Tibial nerve (tissue), 4 donors: ENCODE measurements at regions not wholly inside any gene's neighbourhood (a gene's known extent, or its start where the extent isn't known, plus 50 kb on each side); places are given as distances from the start of the nearest gene placed in this dataset.

Source experiments
- DNase-seq, 2 donors: peaks; one replicate each; pipeline ENCODE4 v3.0.0-alpha.2; 2019; ENCODE audit warnings: low spot score in 2 of 2
- H3K27ac ChIP-seq, 4 donors: fragments of 200-600 bp; sonication (generic) in 3 of 4; one replicate each; pipeline ENCODE4 v1.5.1; 2017 to 2019; ENCODE audit warnings: mild to moderate bottlenecking in 1 of 4
- H3K27me3 ChIP-seq, 2 donors: fragments of 200-600 bp; sonication (generic) in 1 of 2; one replicate each; pipeline versions ENCODE4 v1.5.1 to v1.6.0; 2017 to 2019
- H3K36me3 ChIP-seq, 3 donors: fragments of 200-600 bp; sonication (generic); one replicate each; pipeline ENCODE4 v1.5.1; 2018 to 2019
- H3K4me1 ChIP-seq, 4 donors: fragments of 200-600 bp; sonication (generic) in 3 of 4; one replicate each; pipeline ENCODE4 v1.5.1; 2017 to 2019
- H3K4me3 ChIP-seq, 4 donors: fragments of 200-600 bp; sonication (generic) in 3 of 4; one replicate each; pipeline ENCODE4 v1.5.1; 2017 to 2019; ENCODE audit warnings: mild to moderate bottlenecking in 1 of 4, moderate library complexity in 1 of 4
- H3K9me3 ChIP-seq, 4 donors: fragments of 200-600 bp; sonication (generic) in 3 of 4; one replicate each; pipeline ENCODE4 v1.5.1; 2017 to 2019
- CTCF ChIP-seq, 5 experiments: fragments of 200-600 bp in 3 of 5; fragments of 450-650 bp in 2 of 5; sonication (generic) in 3 of 5; IDR thresholded peaks; one replicate each; pipeline ENCODE4 v1.5.1; 2016 to 2019; ENCODE audit warnings: antibody characterized with exemption in 5 of 5, mild to moderate bottlenecking in 3 of 5, moderate library complexity in 2 of 5
- EP300 ChIP-seq, 2 donors: sonication (generic); formaldehyde crosslinking; IDR thresholded peaks; one replicate each; pipeline ENCODE4 v1.6.1; 2017; ENCODE audit warnings: antibody characterized with exemption in 2 of 2, mild to moderate bottlenecking in 1 of 2
- POLR2A ChIP-seq, 2 donors: fragments of 450-650 bp; IDR thresholded peaks; one replicate each; pipeline ENCODE4 v1.6.1; 2017; ENCODE audit warnings: antibody characterized with exemption in 2 of 2, mild to moderate bottlenecking in 2 of 2, moderate library complexity in 2 of 2
- WGBS, 2 donors: methylation state at CpG; one replicate each; pipeline ENCODE4 v1.1.5; 2018; 5-methylcytosine and 5-hydroxymethylcytosine counted together

- Histone ChIP-seq H3K4me3 (no peak overlapping the region), H3K36me3 (no peaks in the 10 kb centered on the region), H3K4me1 (peaks cover 0 to 15% (median 0%) of the 10 kb centered on the region in 4 donors), H3K9me3 (no peaks in the 10 kb centered on the region), H3K27ac (no peak overlapping the region), H3K27me3 (no peaks in the 10 kb centered on the region)
- 37 to 52% methylated on average over 2 of the region's 2 CpGs for WGBS, 2 donors
- TF ChIP-seq CTCF (IDR thresholded peaks at IDR 0.05), result no peak
- no peak for TF ChIP-seq POLR2A (IDR thresholded peaks at IDR 0.05)
- TF ChIP-seq EP300 (IDR thresholded peaks at IDR 0.05), result no peak
- no peak for DNase-seq
Observed at GRCh38 chr13:50161052-50161451, 145.8 kb downstream of the KCNRG start.

- Histone ChIP-seq H3K27ac (no peak overlapping the region), H3K4me3 (no peak overlapping the region), H3K9me3 (no peaks in the 10 kb centered on the region), H3K27me3 (no peaks in the 10 kb centered on the region), H3K4me1 (peaks cover 0 to 5% (median 0%) of the 10 kb centered on the region in 4 donors), H3K36me3 (no peaks in the 10 kb centered on the region)
- TF ChIP-seq CTCF (IDR thresholded peaks at IDR 0.05), result no peak
- no peak for TF ChIP-seq POLR2A (IDR thresholded peaks at IDR 0.05)
- no peak for TF ChIP-seq EP300 (IDR thresholded peaks at IDR 0.05)
- WGBS, 2 donors, result 89 to 92% methylated on average over 4 of the region's 4 CpGs
- DNase-seq, result no peak
Observed at GRCh38 chr13:50162001-50162400, 146.8 kb downstream of the KCNRG start.

- 48 to 62% methylated on average over 2 of the region's 2 CpGs for WGBS, 2 donors
- no peaks in the 10 kb centered on the region for H3K9me3 ChIP-seq
- no peaks in the 10 kb centered on the region for H3K27me3 ChIP-seq
- no peak for DNase-seq
- no peaks in the 10 kb centered on the region for H3K36me3 ChIP-seq
- no peak overlapping the region for H3K4me3 ChIP-seq
- H3K27ac ChIP-seq, result no peak overlapping the region
- no peak for TF ChIP-seq CTCF (IDR thresholded peaks at IDR 0.05)
- TF ChIP-seq POLR2A (IDR thresholded peaks at IDR 0.05), result no peak
- TF ChIP-seq EP300 (IDR thresholded peaks at IDR 0.05), result no peak
- no peaks in the 10 kb centered on the region for H3K4me1 ChIP-seq
Observed at GRCh38 chr13:50162567-50162966, 147.3 kb downstream of the KCNRG start.

- no peak for DNase-seq
- Histone ChIP-seq H3K36me3 (no peaks in the 10 kb centered on the region), H3K9me3 (no peaks in the 10 kb centered on the region), H3K27me3 (no peaks in the 10 kb centered on the region), H3K4me3 (no peak overlapping the region), H3K4me1 (no peaks in the 10 kb centered on the region), H3K27ac (no peak overlapping the region)
- WGBS, 2 donors, result 86 to 91% methylated on average over 2 of the region's 2 CpGs
- no peak for TF ChIP-seq POLR2A (IDR thresholded peaks at IDR 0.05)
- no peak for TF ChIP-seq CTCF (IDR thresholded peaks at IDR 0.05)
- no peak for TF ChIP-seq EP300 (IDR thresholded peaks at IDR 0.05)
Observed at GRCh38 chr13:50167224-50167947, 152.1 kb downstream of the KCNRG start.

GRCh38 chr13:50167967-50168366 lies 152.7 kb downstream of the KCNRG start:
- WGBS, 2 donors, result 88 to 93% methylated on average over 4 of the region's 4 CpGs
- H3K27ac ChIP-seq, result no peak overlapping the region

More at GRCh38 chr13:50167967-50168366, 152.7 kb downstream of the KCNRG start:
- Histone ChIP-seq H3K36me3 (no peaks in the 10 kb centered on the region), H3K4me3 (no peak overlapping the region), H3K27me3 (no peaks in the 10 kb centered on the region), H3K4me1 (no peaks in the 10 kb centered on the region), H3K9me3 (no peaks in the 10 kb centered on the region)
- no peak for TF ChIP-seq POLR2A (IDR thresholded peaks at IDR 0.05)
- no peak for TF ChIP-seq CTCF (IDR thresholded peaks at IDR 0.05)
- no peak for TF ChIP-seq EP300 (IDR thresholded peaks at IDR 0.05)
- no peak for DNase-seq
